ENCODE measurements at regions not wholly inside any gene's neighbourhood (a gene's known extent, or its start where the extent isn't known, plus 50 kb on each side); places are given as distances from the start of the nearest gene placed in this dataset.
"Not testable (repeated sequence)": the region's sequence is repeated elsewhere in the genome, so short reads cannot be mapped to it uniquely, and the experiment has no call there.

DNA sequence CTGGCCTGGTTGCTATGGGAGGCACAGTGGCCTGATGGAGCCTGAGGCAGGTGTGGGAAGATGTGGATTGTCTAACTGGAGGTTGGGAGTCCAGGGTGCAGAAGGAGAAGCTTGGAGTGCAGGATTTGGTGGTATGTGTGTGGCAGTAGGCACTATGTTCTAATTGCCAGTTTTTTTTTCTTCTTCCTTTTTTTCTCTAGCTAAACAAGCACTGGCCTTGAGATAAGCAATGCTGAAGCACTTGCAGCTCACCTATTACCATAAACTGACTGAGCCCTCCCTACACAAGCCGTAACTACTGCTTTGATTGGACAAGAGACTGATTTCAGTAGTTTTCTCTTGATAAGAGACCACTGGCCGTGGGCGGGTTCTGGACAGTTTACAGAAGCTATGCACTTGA lies 175.4 kb downstream of the FAM72C start:
- H3K4me3 ChIP-seq; DNase-seq; H3K4me1 ChIP-seq; H3K9me3 ChIP-seq; H3K27me3 ChIP-seq; intact Hi-C loops (cut with DNase I); H3K27ac ChIP-seq; H3K36me3 ChIP-seq: not testable (repeated sequence)
- no CpG with 5 or more reads among the region's 3 CpGs for WGBS, 2 donors

DNA sequence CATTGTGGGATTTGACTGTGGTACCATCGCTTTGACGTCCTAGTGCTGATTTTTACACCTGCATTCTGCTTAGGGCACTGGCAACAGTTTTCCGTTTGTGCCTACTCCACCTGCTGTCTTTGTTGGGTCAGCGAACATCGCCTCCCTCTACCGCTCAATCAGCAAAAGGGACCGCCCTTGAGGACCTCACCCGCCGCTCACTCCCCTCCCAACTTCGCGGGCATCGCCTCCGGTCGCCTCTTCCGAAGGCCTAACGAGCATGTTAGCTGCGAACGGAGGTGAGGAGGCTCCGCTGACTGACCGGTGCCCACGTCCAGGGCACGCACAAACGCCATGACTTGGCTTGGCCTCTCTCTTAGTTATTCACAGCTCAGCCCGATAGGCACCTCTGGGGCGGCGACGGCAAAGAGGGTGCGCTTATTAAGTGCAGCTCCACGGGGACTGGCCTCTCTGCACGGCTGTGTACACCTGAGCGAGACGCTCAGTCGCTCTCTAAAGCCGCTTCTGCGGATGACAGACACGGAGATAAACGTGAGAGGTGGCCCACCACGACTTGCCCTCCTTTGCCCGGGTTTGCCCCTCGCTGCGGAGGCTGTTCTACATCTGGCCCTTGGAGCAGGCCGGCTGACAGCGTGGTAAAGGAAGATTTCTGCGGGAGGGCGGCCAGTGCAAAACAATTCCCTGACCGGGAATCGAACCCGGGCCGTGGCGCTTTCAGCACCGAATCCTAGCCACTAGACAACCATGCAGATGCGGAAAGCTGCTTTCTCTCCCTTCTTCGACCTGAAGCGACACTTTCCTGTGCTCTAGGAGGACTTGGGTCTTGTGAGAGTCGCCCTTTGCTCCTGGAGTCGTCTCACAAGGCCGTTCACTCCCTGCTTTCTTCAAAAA lies 179.5 kb downstream of the FAM72C start:
- intact Hi-C loops (cut with DNase I); H3K4me1 ChIP-seq; H3K27ac ChIP-seq; H3K36me3 ChIP-seq; H3K9me3 ChIP-seq; H3K27me3 ChIP-seq; H3K4me3 ChIP-seq; DNase-seq: not testable (repeated sequence)
- no CpG with 5 or more reads among the region's 57 CpGs for WGBS, 2 donors

DNA sequence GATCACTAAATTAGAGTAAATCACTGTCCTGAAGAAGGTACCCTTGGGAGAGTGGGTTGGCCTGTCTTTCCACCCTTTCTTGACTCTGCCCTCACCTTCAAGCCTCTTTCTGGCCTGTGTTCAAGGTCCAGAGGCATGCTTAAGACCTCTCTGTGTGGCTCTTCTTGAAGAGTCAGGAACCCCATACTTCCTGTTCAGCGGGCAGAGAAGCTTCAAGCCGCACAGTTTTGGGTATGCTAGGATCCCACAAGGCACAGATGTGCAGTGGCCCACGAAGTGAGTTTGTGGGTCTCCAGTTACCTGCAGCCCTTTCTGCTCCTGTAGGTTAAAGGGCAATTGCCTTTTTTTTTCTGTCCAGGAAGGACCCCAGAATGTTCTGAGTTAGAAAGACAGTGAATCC lies 185.4 kb downstream of the FAM72C start:
- H3K9me3 ChIP-seq; DNase-seq; H3K27me3 ChIP-seq; intact Hi-C loops (cut with DNase I); H3K27ac ChIP-seq; H3K36me3 ChIP-seq; H3K4me1 ChIP-seq; H3K4me3 ChIP-seq: not testable (repeated sequence)
- no CpG with 5 or more reads among the region's 3 CpGs for WGBS, 2 donors

DNA sequence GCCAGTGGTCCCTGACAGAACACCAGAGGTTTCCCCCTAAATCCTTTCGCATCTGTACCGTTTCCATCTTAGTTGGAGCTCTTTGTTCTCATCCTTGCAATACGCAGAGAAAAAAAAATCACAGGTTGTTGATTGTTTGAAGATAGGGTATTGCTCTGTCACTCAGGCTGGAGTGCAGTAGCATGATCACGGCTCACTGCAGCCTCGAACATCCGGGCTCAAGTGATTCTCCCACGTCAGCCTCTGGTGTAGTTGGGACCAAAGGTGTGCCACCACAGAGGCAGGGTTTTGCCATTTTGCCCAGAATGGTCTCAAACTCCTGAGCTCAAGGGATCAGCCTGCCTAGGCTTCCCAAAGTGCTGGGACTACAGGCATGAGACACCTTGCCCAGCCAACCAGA lies 185.9 kb downstream of the FAM72C start:
- H3K4me3 ChIP-seq; H3K4me1 ChIP-seq; H3K27me3 ChIP-seq; DNase-seq; intact Hi-C loops (cut with DNase I); H3K9me3 ChIP-seq; H3K36me3 ChIP-seq; H3K27ac ChIP-seq: not testable (repeated sequence)
- WGBS, 2 donors = no CpG with 5 or more reads among the region's 7 CpGs

DNA sequence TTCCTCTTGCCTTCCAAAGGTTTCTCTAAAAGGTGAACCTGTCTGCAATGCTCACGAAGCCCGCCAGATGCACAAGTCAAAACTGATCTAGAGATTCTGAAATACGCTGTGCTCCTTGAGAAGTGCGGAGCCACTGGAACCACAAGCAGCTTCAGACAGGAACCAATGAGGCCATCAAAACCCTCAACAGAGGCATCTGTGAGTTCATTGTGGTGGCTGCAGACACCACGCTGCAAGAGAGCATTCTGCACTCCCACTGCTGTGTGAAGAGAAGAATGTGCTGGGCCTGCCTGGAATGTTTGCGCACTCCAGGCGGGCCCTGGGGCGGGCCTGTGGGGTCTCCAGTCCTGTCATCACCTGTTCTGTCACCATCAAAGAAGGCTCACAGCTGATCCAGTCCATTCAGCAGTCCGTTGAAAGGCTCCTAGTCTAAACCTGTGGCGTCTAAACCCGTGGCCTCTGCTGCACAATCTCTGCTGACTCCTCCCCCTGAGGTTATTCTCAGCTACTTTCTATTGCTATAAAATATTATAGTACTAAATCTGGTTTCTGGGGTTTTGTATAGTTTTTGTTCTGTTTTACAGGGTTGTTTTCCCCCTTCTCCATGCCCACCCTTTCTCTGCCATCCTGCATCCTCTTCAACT lies 187.4 kb downstream of the FAM72C start:
- no CpG with 5 or more reads among the region's 11 CpGs for WGBS, 2 donors
- DNase-seq; H3K9me3 ChIP-seq; H3K4me1 ChIP-seq; H3K4me3 ChIP-seq; intact Hi-C loops (cut with DNase I); H3K27me3 ChIP-seq; H3K36me3 ChIP-seq; H3K27ac ChIP-seq: not testable (repeated sequence)

DNA sequence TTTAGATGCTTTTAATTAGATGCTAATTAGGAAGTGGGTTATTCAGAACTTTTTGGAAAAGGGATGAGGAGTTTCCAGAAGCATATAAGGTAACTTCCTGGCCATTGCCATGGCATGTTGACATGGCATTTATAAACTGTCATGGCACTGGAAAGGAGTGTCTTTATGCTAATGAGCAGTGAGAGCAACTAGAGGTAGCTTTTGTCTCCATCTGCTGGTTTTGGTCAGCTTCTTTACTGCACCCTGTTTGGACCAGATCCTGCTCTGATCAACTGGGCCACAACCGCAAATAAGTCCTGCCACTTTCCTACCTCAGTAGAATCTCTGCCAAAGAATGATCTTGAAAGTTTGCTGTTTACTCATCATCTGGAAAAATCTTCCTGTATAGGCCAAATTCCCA lies 193.6 kb downstream of the FAM72C start:
- WGBS, 2 donors = no CpG with 5 or more reads among the region's 1 CpG
- H3K9me3 ChIP-seq; DNase-seq; intact Hi-C loops (cut with DNase I); H3K4me1 ChIP-seq; H3K4me3 ChIP-seq; H3K27ac ChIP-seq; H3K36me3 ChIP-seq; H3K27me3 ChIP-seq: not testable (repeated sequence)

DNA sequence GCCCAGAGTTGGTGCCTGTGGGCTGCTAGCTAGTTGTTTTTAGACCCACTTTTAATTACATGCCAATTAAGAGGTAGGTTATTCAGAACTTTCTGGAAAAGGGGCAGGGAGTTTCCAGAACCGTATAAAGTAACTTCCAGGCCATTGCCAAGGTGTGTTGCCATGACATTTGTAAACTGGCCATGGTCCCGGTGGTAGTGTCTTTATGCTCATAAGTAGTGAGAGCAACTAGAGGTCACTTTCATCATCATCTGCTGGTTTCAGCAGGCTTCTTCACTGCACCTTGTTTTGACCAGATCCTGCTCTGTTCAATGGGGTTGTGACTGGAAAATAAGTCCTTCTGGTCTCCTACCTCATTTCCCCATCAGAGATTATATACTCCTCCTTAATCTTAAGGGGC lies 207.0 kb downstream of the FAM72C start:
- H3K4me3 ChIP-seq; H3K9me3 ChIP-seq; intact Hi-C loops (cut with DNase I); H3K4me1 ChIP-seq; H3K36me3 ChIP-seq; DNase-seq; H3K27me3 ChIP-seq; H3K27ac ChIP-seq: not testable (repeated sequence)
- WGBS, 2 donors = 30 to 50% methylated on average over 2 of the region's 2 CpGs

DNA sequence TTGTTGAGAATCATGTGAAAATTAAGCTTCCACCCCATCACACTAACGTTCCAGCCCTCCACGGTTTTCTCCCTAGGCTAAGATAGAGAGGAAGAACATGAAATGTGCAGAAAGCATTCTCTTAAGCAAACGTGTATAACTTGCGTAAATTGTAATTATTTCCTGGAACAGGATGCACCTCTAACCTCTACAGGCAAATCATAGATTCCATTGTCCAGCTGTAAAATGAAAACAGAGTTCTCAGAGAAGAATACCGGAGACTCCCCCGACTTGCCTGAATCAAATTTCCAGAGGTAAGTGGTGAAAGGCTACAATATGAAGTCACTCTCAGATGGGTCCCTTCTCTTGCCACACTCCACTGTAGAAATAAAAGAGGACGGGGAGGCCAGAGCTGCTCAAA lies 211.4 kb downstream of the FAM72C start:
- intact Hi-C loops (cut with DNase I); H3K36me3 ChIP-seq; DNase-seq; H3K4me1 ChIP-seq; H3K9me3 ChIP-seq; H3K4me3 ChIP-seq; H3K27ac ChIP-seq; H3K27me3 ChIP-seq: not testable (repeated sequence)
- 26 to 78% methylated on average over 4 of the region's 7 CpGs for WGBS, 2 donors

DNA sequence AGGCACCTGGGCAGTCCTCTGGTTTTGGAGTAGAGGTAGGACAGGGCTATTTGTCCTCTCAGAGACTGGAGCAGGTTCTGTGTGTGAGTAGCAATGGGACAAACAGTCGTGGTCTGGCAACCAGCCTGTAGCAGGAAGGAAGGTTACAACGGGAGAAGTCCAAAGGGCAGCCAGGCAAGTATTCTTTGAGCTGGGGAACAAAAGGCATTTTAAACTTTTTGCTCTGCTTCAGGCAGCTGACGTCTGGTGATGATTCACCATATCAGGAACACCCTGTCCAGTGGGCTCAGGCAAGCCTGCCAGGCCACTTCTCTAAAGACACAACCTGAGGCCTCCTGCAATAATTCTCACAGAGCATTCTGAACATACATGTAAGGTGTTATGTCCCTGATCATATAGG lies 215.8 kb downstream of the FAM72C start:
- 17 to 37% methylated on average over 3 of the region's 3 CpGs for WGBS, 2 donors
- H3K4me1 ChIP-seq; DNase-seq; intact Hi-C loops (cut with DNase I); H3K4me3 ChIP-seq; H3K36me3 ChIP-seq; H3K27ac ChIP-seq; H3K27me3 ChIP-seq; H3K9me3 ChIP-seq: not testable (repeated sequence)

DNA sequence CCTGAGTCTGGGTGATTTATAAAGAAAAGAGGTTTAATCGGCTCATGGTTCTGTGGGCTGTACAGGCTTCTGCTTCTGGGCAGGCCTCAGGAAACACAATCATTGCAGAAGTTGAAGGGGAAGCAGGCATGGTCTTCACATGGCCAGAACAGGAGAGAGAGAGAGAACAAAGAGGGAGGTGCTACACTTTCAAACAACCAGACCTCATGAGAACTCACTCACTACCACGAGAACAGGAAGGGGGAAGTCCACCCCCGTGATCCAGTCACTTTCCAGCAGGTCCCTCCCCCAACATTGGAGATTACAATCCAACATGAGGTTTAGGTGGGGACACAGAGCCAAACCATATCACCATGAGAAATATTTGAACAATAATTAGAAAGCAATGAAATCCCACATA lies 222.9 kb downstream of the FAM72C start:
- Histone ChIP-seq H3K4me3 (no peak overlapping the region), H3K36me3 (no peaks in the 10 kb centered on the region), H3K27me3 (no peaks in the 10 kb centered on the region), H3K4me1 (no peaks in the 10 kb centered on the region), H3K9me3 (no peaks in the 10 kb centered on the region), H3K27ac (no peak overlapping the region)
- WGBS, 2 donors = 39 to 41% methylated on average over 3 of the region's 3 CpGs
- no peak for DNase-seq
- intact Hi-C loops (cut with DNase I) = no loop called here
- no peak for TF ChIP-seq POLR2A (IDR thresholded peaks at IDR 0.05)
- TF ChIP-seq, protein P1, sequence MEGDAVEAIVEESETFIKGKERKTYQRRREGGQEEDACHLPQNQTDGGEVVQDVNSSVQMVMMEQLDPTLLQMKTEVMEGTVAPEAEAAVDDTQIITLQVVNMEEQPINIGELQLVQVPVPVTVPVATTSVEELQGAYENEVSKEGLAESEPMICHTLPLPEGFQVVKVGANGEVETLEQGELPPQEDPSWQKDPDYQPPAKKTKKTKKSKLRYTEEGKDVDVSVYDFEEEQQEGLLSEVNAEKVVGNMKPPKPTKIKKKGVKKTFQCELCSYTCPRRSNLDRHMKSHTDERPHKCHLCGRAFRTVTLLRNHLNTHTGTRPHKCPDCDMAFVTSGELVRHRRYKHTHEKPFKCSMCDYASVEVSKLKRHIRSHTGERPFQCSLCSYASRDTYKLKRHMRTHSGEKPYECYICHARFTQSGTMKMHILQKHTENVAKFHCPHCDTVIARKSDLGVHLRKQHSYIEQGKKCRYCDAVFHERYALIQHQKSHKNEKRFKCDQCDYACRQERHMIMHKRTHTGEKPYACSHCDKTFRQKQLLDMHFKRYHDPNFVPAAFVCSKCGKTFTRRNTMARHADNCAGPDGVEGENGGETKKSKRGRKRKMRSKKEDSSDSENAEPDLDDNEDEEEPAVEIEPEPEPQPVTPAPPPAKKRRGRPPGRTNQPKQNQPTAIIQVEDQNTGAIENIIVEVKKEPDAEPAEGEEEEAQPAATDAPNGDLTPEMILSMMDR (IDR thresholded peaks at IDR 0.05) = no peak
